ENCODE measurements at regions not wholly inside any gene's neighbourhood (a gene's known extent, or its start where the extent isn't known, plus 50 kb on each side); places are given as distances from the start of the nearest gene placed in this dataset.

DNA sequence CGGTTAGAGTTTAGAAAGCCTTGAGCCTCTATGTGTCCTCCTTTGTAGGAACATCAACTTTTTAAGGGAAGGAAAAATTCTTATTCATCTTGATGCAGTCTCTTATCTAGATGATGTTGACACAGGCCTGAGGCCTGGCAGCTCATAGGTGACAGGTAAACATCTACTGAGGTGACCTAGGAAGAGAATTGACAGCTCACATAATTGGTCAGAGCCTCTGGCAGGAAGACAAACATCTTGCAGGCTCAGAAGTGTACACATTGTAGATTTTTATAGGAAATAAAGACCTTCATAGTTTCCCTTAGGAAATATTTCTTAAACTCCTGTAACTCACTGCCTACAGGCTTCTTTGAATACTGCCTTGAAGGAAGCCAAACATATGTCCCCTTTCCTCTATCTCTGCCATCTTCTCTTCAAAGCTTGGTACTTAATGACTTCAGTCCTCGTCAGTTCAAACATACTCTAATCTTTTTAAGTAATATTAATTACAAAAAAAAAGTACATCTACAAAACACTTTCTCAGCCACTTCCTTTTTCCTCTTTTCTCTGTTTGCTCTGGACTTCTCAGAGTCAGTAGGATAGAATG lies 341.3 kb downstream of the TBL1XR1 start:
- TF ChIP-seq, protein P1, sequence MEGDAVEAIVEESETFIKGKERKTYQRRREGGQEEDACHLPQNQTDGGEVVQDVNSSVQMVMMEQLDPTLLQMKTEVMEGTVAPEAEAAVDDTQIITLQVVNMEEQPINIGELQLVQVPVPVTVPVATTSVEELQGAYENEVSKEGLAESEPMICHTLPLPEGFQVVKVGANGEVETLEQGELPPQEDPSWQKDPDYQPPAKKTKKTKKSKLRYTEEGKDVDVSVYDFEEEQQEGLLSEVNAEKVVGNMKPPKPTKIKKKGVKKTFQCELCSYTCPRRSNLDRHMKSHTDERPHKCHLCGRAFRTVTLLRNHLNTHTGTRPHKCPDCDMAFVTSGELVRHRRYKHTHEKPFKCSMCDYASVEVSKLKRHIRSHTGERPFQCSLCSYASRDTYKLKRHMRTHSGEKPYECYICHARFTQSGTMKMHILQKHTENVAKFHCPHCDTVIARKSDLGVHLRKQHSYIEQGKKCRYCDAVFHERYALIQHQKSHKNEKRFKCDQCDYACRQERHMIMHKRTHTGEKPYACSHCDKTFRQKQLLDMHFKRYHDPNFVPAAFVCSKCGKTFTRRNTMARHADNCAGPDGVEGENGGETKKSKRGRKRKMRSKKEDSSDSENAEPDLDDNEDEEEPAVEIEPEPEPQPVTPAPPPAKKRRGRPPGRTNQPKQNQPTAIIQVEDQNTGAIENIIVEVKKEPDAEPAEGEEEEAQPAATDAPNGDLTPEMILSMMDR (IDR thresholded peaks at IDR 0.05; ENCODE audit: insufficient read depth, low read depth, low read length) = no peak
- TF ChIP-seq EZH2 (IDR thresholded peaks at IDR 0.05; ENCODE audit: insufficient read depth, low read length) = no peak

Measured in astrocyte (in vitro differentiated cells and primary cell).